Activated T-cell treated with anti-CD3 and anti-CD28 coated beads for 48 hours (primary cell): ENCODE measurements at regions not wholly inside any gene's neighbourhood (a gene's known extent, or its start where the extent isn't known, plus 50 kb on each side); places are given as distances from the start of the nearest gene placed in this dataset.

Source experiments
- DNase-seq: peaks from one replicate; pipeline ENCODE4 v3.0.0-alpha.2; 2020; ENCODE audit warnings: low read depth

DNA sequence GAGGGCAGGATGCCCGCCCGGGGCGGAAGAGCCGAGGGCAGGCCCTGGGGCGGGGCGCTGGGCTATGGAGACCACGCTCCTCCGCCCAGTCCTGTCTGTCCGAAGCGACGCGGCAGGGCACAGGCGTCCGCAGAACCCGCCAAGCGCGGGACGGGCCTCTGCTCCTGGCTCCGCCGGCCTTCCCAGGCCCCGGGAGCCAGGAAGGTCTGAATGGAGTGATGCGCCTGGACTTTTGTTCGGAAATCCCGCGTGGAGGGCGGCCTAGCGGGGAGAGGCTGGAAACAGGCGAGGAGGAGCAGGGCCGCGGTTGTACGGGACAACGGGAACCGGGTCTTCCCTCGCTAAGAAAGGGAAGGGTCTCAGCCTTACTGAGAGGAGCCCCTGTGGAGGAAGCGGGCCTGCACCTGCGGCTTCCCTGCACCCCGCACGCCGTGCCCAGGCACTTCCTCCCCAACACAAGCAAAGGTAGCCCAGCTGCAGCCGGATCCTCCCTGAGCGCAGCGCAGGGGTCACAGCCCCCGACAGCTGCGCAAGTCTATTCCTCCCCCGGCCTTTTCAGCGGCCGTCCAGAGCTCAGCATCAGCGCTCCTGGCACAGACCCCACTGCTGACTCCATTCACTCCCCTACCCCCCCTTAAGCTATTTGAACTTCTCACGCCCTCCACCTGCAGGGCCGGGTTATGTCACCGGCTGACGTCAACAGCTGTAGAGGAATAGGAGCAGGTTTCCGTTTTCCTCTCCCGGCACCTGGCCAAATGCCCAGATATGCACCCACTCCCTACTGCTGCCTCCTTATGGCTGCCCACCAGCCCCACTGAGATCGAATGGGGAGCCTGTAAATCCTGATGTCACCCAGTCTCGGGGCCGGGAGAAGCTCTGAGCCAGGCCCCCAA lies 143.2 kb upstream of the RET start:
- no peak for DNase-seq

DNA sequence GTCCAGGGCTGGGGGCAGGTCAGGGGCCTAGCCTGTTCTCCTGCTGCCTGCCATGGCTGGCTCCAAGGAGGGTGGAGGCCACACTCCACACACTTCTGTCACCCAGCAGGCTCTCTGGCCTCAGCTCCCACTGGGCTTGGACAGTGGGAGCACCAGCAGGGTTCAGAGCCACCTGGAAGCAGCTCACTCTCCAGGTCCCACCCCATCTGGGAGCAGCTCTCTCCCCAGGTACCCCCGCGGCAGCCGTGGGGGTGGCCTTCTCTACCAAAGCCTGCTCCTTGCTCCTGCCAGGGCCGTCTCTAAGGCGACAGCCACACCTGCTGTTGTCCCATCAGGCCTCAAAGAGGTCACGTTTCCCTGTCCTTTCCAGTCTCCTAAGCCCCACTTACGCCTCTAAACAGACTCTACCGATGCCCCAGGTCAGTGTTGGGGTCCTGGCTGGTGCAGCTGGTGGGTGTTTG lies 142.5 kb upstream of the RET start:
- DNase-seq, result no peak

GRCh38 chr10:42934842-42935241 lies 142.0 kb upstream of the RET start:
- no peak for DNase-seq

- no peak for DNase-seq
These were observed 141.4 kb upstream of the RET start for GRCh38 chr10:42935466-42935865.

GRCh38 chr10:42936580-42936979 lies 140.3 kb upstream of the RET start:
- no peak for DNase-seq

- DNase-seq, result no peak
These were observed 139.8 kb upstream of the RET start for GRCh38 chr10:42937048-42937447.

DNA sequence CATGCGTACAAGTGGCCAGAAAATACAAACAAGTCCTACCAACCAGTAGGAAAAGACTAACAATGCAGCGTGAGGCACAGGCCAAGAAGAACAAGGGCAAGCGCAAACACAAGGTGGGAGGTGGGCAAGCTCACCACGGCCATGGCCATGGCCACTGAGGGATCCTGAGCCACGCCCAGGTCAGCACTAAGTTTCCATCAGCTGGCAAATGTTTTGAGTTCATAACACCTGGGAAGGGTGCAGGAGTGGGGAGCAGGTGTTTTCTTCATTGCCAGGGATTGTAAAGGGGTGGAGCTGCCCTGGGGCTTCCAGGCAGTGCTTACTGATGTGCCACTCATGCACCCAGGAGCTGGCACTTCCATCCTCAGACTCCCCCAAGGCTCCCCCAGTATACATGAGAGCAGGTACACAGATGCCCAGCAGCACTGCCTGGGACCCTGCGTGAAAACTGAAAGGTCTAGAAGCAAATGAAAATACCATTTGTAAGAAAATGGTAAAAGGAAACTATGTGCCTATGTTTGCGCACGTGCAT lies 139.2 kb upstream of the RET start:
- no peak for DNase-seq

DNA sequence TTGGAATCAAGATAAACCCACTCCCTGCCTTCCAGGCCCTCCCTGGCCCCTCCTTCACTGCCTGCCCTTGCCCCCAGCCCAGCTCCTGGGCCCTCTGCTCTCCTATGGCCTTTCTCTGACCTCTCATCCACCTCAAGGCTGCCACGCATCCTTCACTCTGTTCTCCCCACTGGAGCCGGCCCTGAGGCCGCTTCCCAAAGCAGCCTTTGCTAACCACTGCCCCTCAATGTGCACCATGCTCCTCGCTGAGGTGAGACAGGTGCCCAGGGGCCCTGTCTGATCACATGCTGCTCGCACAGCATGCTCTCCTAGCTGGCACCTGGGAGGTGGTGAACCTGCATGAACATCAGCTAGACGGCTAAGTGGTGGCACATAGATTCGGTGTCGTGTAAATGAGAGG lies 138.5 kb upstream of the RET start:
- DNase-seq, result no peak

DNA sequence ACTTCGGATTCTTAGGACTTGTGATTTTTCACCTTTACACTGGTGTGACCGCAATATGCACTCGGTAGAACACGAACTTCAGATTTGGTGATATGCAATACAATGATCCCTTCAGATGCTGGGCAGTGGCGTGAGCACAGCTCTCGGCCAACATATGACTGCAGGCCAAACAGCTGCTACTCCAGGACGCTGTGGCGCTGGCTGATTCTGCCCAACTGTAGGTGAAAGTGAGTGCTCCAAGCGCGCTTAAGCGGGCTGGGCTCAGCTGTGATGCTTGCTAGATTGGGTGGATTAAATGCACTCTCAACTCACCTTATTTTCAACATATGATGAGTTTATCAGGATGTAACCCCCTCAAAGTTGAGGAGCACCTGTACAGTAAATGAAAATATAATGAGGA lies 137.6 kb upstream of the RET start:
- DNase-seq, result no peak

- DNase-seq, result no peak
These were observed 137.0 kb upstream of the RET start for GRCh38 chr10:42939685-42940366.

GRCh38 chr10:42940487-42941294 lies 136.2 kb upstream of the RET start:
- DNase-seq, result no peak

DNA sequence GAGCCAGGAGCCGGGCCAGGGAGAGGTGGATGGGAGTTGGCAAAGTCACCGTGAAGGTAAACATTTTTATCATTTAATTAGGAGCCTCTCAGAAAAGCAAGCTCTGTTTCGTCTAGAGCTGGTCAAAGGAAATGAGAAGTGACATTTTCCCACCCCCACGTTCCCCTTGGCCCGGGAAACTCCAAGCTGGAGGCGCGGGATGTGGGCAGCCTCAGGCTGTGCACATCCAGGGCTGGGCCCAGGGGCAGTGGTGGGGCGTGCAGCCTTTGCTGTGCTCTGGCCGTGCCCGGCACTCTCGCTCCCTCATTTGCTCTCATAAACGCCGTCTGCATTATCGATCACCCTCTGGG lies 135.6 kb upstream of the RET start:
- no peak for DNase-seq

GRCh38 chr10:42941790-42942189 lies 135.1 kb upstream of the RET start:
- DNase-seq, result no peak

DNA sequence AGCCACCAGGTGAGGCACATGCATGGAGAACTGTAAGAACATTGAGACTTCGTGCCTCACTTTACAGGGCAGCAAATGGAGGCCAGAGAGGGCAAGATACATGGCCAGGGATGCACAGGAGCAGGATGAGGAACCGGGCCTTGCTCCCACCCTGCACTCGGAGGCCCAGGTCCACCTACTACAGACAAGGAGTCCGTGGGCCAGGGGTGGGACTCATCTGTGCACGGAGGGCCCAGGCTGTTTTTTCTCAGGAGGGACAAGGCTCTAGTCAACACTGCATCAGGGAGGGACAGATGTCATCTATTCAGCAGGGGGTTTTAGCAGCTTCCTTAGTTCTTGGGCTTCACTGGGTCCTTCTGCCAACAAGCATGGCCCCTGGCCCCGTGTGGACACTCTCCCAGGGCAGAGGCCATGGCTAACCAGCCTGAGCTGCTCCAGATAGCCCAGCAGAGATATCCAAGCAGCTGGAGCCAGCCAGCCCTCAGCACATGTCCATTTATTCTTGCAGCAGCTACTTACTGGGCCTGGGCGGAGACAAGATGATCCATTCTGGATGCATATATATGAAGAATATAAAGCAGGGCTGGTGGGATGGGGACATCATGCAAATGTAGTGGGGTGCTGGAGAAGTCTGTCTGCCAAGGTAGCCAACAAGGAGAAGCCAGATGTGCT lies 134.5 kb upstream of the RET start:
- DNase-seq, result no peak

- DNase-seq, result no peak
These were observed 133.6 kb upstream of the RET start for GRCh38 chr10:42943025-42943818.

DNA sequence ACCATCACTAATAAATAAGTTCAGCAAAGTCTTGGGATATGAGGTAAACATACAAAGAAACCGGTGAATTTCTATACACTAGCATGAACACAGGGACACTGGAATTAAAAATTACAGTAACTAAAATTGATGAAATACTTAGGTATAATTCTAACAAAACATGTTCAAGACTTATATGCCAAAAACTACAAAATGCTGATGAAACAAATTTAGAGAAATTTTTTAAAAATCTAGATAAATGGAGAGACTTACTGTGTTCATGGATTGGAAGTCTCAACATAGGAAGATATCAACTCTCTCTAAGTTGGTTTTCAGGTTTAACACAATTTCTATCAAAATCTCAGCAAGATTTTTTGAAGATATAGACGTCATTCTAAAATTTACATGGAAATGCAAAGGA lies 128.8 kb upstream of the RET start:
- no peak for DNase-seq

- DNase-seq, result no peak
These were observed 127.6 kb upstream of the RET start for GRCh38 chr10:42949287-42949686.

- DNase-seq, result no peak
These were observed 126.0 kb upstream of the RET start for GRCh38 chr10:42950606-42951485.

GRCh38 chr10:42951486-42952251 lies 125.2 kb upstream of the RET start:
- DNase-seq, result no peak
